ENCODE measurements at regions not wholly inside any gene's neighbourhood (a gene's known extent, or its start where the extent isn't known, plus 50 kb on each side); places are given as distances from the start of the nearest gene placed in this dataset.

- 96% methylated on average over 6 of the region's 6 CpGs for WGBS (ENCODE audit: insufficient coverage)
- H3K27me3 ChIP-seq (replicated peaks in 2 of 5; ENCODE audit: control insufficient read depth in 4 of 5, insufficient read depth in 5 of 5, low read length in 4 of 5), result peaks cover 0 to 33% (median 2%) of the 10 kb centered on the region in 5 experiments
- POLR2A ChIA-PET, result no interaction called here
Measured at GRCh38 chr4:3666263-3666662, 99.9 kb upstream of the ADRA2C start.

GRCh38 chr4:3665360-3665891 is 100.8 kb upstream of the ADRA2C start:
- DNase-seq, result no peak
- POLR2A ChIA-PET, result no interaction called here
- H3K27ac ChIP-seq (ENCODE audit: insufficient read depth in 1 of 2, low read depth in 1 of 2, low read length in 2 of 2, poor library complexity in 1 of 2, severe bottlenecking in 2 of 2), result no peak overlapping the region
- peaks cover 0 to 9% (median 8%) of the 10 kb centered on the region in 5 experiments for H3K9me3 ChIP-seq (ENCODE audit: control extremely low read depth in 1 of 5, control insufficient read depth in 4 of 5, insufficient read depth in 2 of 5, low read depth in 1 of 5, low read length in 4 of 5)
- no peaks in the 10 kb centered on the region for H3K4me1 ChIP-seq (ENCODE audit: control extremely low read depth in 1 of 4, control insufficient read depth in 4 of 4, insufficient read depth in 4 of 4, low read length in 3 of 4)
- 91% methylated on average over 1 of the region's 1 CpG for WGBS (ENCODE audit: insufficient coverage)
- H3K27me3 ChIP-seq (replicated peaks in 2 of 5; ENCODE audit: control insufficient read depth in 4 of 5, insufficient read depth in 5 of 5, low read length in 4 of 5), result peaks cover 0 to 41% (median 4%) of the 10 kb centered on the region in 5 experiments
- CTCF ChIA-PET, result no interaction called here
- no peaks in the 10 kb centered on the region for H3K36me3 ChIP-seq (ENCODE audit: control insufficient read depth in 4 of 4, insufficient read depth in 4 of 4, low read length in 3 of 4)
- no peak overlapping the region for H3K4me3 ChIP-seq (ENCODE audit: control insufficient read depth in 1 of 7, extremely low read depth in 1 of 7, insufficient read depth in 4 of 7, low read depth in 2 of 7, low read length in 6 of 7)

More at GRCh38 chr4:3666263-3666662, 99.9 kb upstream of the ADRA2C start:
- H3K27ac ChIP-seq (ENCODE audit: insufficient read depth in 1 of 2, low read depth in 1 of 2, low read length in 2 of 2, poor library complexity in 1 of 2, severe bottlenecking in 2 of 2), result no peak overlapping the region
- H3K4me1 ChIP-seq (ENCODE audit: control extremely low read depth in 1 of 4, control insufficient read depth in 4 of 4, insufficient read depth in 4 of 4, low read length in 3 of 4), result no peaks in the 10 kb centered on the region
- H3K9me3 ChIP-seq (ENCODE audit: control extremely low read depth in 1 of 5, control insufficient read depth in 4 of 5, insufficient read depth in 2 of 5, low read depth in 1 of 5, low read length in 4 of 5), result peaks cover 0 to 9% (median 8%) of the 10 kb centered on the region in 5 experiments
- H3K4me3 ChIP-seq (ENCODE audit: control insufficient read depth in 1 of 7, extremely low read depth in 1 of 7, insufficient read depth in 4 of 7, low read depth in 2 of 7, low read length in 6 of 7), result no peak overlapping the region
- H3K36me3 ChIP-seq (ENCODE audit: control insufficient read depth in 4 of 4, insufficient read depth in 4 of 4, low read length in 3 of 4), result no peaks in the 10 kb centered on the region
- no peak for DNase-seq
- CTCF ChIA-PET, result no interaction called here

GRCh38 chr4:3663791-3664190 is 102.4 kb upstream of the ADRA2C start:
- no peak for DNase-seq
- Histone ChIP-seq H3K36me3 (ENCODE audit: control insufficient read depth in 4 of 4, insufficient read depth in 4 of 4, low read length in 3 of 4) (no peaks in the 10 kb centered on the region), H3K9me3 (ENCODE audit: control extremely low read depth in 1 of 5, control insufficient read depth in 4 of 5, insufficient read depth in 2 of 5, low read depth in 1 of 5, low read length in 4 of 5) (peaks cover 0 to 9% (median 8%) of the 10 kb centered on the region in 5 experiments), H3K27ac (ENCODE audit: insufficient read depth in 1 of 2, low read depth in 1 of 2, low read length in 2 of 2, poor library complexity in 1 of 2, severe bottlenecking in 2 of 2) (no peak overlapping the region), H3K27me3 (replicated peaks in 2 of 5; ENCODE audit: control insufficient read depth in 4 of 5, insufficient read depth in 5 of 5, low read length in 4 of 5) (peaks cover 0 to 57% (median 7%) of the 10 kb centered on the region in 5 experiments), H3K4me3 (ENCODE audit: control insufficient read depth in 1 of 7, extremely low read depth in 1 of 7, insufficient read depth in 4 of 7, low read depth in 2 of 7, low read length in 6 of 7) (no peak overlapping the region), H3K4me1 (ENCODE audit: control extremely low read depth in 1 of 4, control insufficient read depth in 4 of 4, insufficient read depth in 4 of 4, low read length in 3 of 4) (no peaks in the 10 kb centered on the region)
- WGBS (ENCODE audit: insufficient coverage), result 86% methylated on average over 5 of the region's 6 CpGs
- CTCF ChIA-PET, result no interaction called here
- POLR2A ChIA-PET, result no interaction called here

GRCh38 chr4:3662516-3662915 is 103.7 kb upstream of the ADRA2C start:
- CTCF ChIA-PET, result no interaction called here
- Histone ChIP-seq H3K27ac (ENCODE audit: insufficient read depth in 1 of 2, low read depth in 1 of 2, low read length in 2 of 2, poor library complexity in 1 of 2, severe bottlenecking in 2 of 2) (no peak overlapping the region), H3K9me3 (ENCODE audit: control extremely low read depth in 1 of 5, control insufficient read depth in 4 of 5, insufficient read depth in 2 of 5, low read depth in 1 of 5, low read length in 4 of 5) (peaks cover 0 to 8% (median 7%) of the 10 kb centered on the region in 5 experiments), H3K36me3 (ENCODE audit: control insufficient read depth in 4 of 4, insufficient read depth in 4 of 4, low read length in 3 of 4) (no peaks in the 10 kb centered on the region), H3K27me3 (replicated peaks in 2 of 5; ENCODE audit: control insufficient read depth in 4 of 5, insufficient read depth in 5 of 5, low read length in 4 of 5) (peaks cover 0 to 69% (median 7%) of the 10 kb centered on the region in 5 experiments), H3K4me3 (ENCODE audit: control insufficient read depth in 1 of 7, extremely low read depth in 1 of 7, insufficient read depth in 4 of 7, low read depth in 2 of 7, low read length in 6 of 7) (no peak overlapping the region), H3K4me1 (ENCODE audit: control extremely low read depth in 1 of 4, control insufficient read depth in 4 of 4, insufficient read depth in 4 of 4, low read length in 3 of 4) (no peaks in the 10 kb centered on the region)
- POLR2A ChIA-PET, result no interaction called here
- DNase-seq, result no peak
- WGBS (ENCODE audit: insufficient coverage), result 86% methylated on average over 16 of the region's 16 CpGs

GRCh38 chr4:3661989-3662388 is 104.2 kb upstream of the ADRA2C start:
- H3K27me3 ChIP-seq (replicated peaks in 2 of 5; ENCODE audit: control insufficient read depth in 4 of 5, insufficient read depth in 5 of 5, low read length in 4 of 5), result peaks cover 0 to 72% (median 7%) of the 10 kb centered on the region in 5 experiments

GRCh38 chr4:3660928-3661515 is 105.2 kb upstream of the ADRA2C start:
- WGBS (ENCODE audit: insufficient coverage), result 90% methylated on average over 11 of the region's 13 CpGs
- no peak overlapping the region for H3K4me3 ChIP-seq (ENCODE audit: control insufficient read depth in 1 of 7, extremely low read depth in 1 of 7, insufficient read depth in 4 of 7, low read depth in 2 of 7, low read length in 6 of 7)
- no peak for DNase-seq
- peaks cover 0 to 79% (median 7%) of the 10 kb centered on the region in 5 experiments for H3K27me3 ChIP-seq (replicated peaks in 2 of 5; ENCODE audit: control insufficient read depth in 4 of 5, insufficient read depth in 5 of 5, low read length in 4 of 5)
- H3K4me1 ChIP-seq (ENCODE audit: control extremely low read depth in 1 of 4, control insufficient read depth in 4 of 4, insufficient read depth in 4 of 4, low read length in 3 of 4), result no peaks in the 10 kb centered on the region
- ChIA-PET CTCF (no interaction called here), POLR2A (no interaction called here)
- H3K36me3 ChIP-seq (ENCODE audit: control insufficient read depth in 4 of 4, insufficient read depth in 4 of 4, low read length in 3 of 4), result no peaks in the 10 kb centered on the region
- H3K9me3 ChIP-seq (ENCODE audit: control extremely low read depth in 1 of 5, control insufficient read depth in 4 of 5, insufficient read depth in 2 of 5, low read depth in 1 of 5, low read length in 4 of 5), result no peaks in the 10 kb centered on the region
- H3K27ac ChIP-seq (ENCODE audit: insufficient read depth in 1 of 2, low read depth in 1 of 2, low read length in 2 of 2, poor library complexity in 1 of 2, severe bottlenecking in 2 of 2), result no peak overlapping the region

More at GRCh38 chr4:3661989-3662388, 104.2 kb upstream of the ADRA2C start:
- H3K9me3 ChIP-seq (ENCODE audit: control extremely low read depth in 1 of 5, control insufficient read depth in 4 of 5, insufficient read depth in 2 of 5, low read depth in 1 of 5, low read length in 4 of 5), result peaks cover 0 to 5% (median 2%) of the 10 kb centered on the region in 5 experiments
- WGBS (ENCODE audit: insufficient coverage), result 78% methylated on average over 14 of the region's 14 CpGs
- CTCF ChIA-PET, result no interaction called here
- no peak for DNase-seq
- no peaks in the 10 kb centered on the region for H3K4me1 ChIP-seq (ENCODE audit: control extremely low read depth in 1 of 4, control insufficient read depth in 4 of 4, insufficient read depth in 4 of 4, low read length in 3 of 4)
- POLR2A ChIA-PET, result no interaction called here
- no peaks in the 10 kb centered on the region for H3K36me3 ChIP-seq (ENCODE audit: control insufficient read depth in 4 of 4, insufficient read depth in 4 of 4, low read length in 3 of 4)
- H3K4me3 ChIP-seq (ENCODE audit: control insufficient read depth in 1 of 7, extremely low read depth in 1 of 7, insufficient read depth in 4 of 7, low read depth in 2 of 7, low read length in 6 of 7), result no peak overlapping the region
- no peak overlapping the region for H3K27ac ChIP-seq (ENCODE audit: insufficient read depth in 1 of 2, low read depth in 1 of 2, low read length in 2 of 2, poor library complexity in 1 of 2, severe bottlenecking in 2 of 2)

- no peaks in the 10 kb centered on the region for H3K36me3 ChIP-seq (ENCODE audit: control insufficient read depth in 4 of 4, insufficient read depth in 4 of 4, low read length in 3 of 4)
- H3K4me3 ChIP-seq (ENCODE audit: control insufficient read depth in 1 of 7, extremely low read depth in 1 of 7, insufficient read depth in 4 of 7, low read depth in 2 of 7, low read length in 6 of 7), result no peak overlapping the region
- no peak overlapping the region for H3K27ac ChIP-seq (ENCODE audit: insufficient read depth in 1 of 2, low read depth in 1 of 2, low read length in 2 of 2, poor library complexity in 1 of 2, severe bottlenecking in 2 of 2)
- ChIA-PET POLR2A (no interaction called here), CTCF (no interaction called here)
- H3K27me3 ChIP-seq (replicated peaks in 2 of 5; ENCODE audit: control insufficient read depth in 4 of 5, insufficient read depth in 5 of 5, low read length in 4 of 5), result peaks cover 0 to 83% (median 7%) of the 10 kb centered on the region in 5 experiments
- 64% methylated on average over 23 of the region's 23 CpGs for WGBS (ENCODE audit: insufficient coverage)
- H3K4me1 ChIP-seq (ENCODE audit: control extremely low read depth in 1 of 4, control insufficient read depth in 4 of 4, insufficient read depth in 4 of 4, low read length in 3 of 4), result no peaks in the 10 kb centered on the region
- no peaks in the 10 kb centered on the region for H3K9me3 ChIP-seq (ENCODE audit: control extremely low read depth in 1 of 5, control insufficient read depth in 4 of 5, insufficient read depth in 2 of 5, low read depth in 1 of 5, low read length in 4 of 5)
- DNase-seq, result no peak
Measured at GRCh38 chr4:3660086-3660927, 105.9 kb upstream of the ADRA2C start.

All from common myeloid progenitor, CD34-positive (primary cell).